Activated CD4-positive, alpha-beta T cell treated with anti-CD3 and anti-CD28 coated beads, Interleukin-2, amount 10 ng/mL, durations not matched to agents 7 days and 5 days (primary cell): ENCODE measurements at regions not wholly inside any gene's neighbourhood (a gene's known extent, or its start where the extent isn't known, plus 50 kb on each side); places are given as distances from the start of the nearest gene placed in this dataset.

Experiments
- CTCF ChIA-PET: fragments of 350-600 bp; sonication (Branson Sonifier 250); formaldehyde crosslinking; loops from one replicate; lab custom pipeline; 2021; ENCODE audit warnings: antibody characterized with exemption; lab: Charles Lee
- POLR2A ChIA-PET: fragments of 350-600 bp; sonication (Branson Sonifier 250); formaldehyde crosslinking; loops from one replicate; lab custom pipeline; 2021; ENCODE audit warnings: antibody characterized with exemption; lab: Charles Lee
- DNase-seq: peaks from one replicate; pipeline ENCODE4 v3.0.0-alpha.2; 2020
- H3K27ac Mint-ChIP-seq: one replicate; pipeline ENCODE4 v1.8.0; 2021; ENCODE audit warnings: mild to moderate bottlenecking, moderate library complexity, mixed read lengths
- H3K27me3 Mint-ChIP-seq: one replicate; pipeline ENCODE4 v1.8.0; 2021; ENCODE audit warnings: mixed read lengths
- H3K36me3 Mint-ChIP-seq: one replicate; pipeline ENCODE4 v1.8.0; 2021; ENCODE audit warnings: low read depth, mixed read lengths
- H3K4me1 Mint-ChIP-seq: one replicate; pipeline ENCODE4 v1.8.0; 2021; ENCODE audit warnings: mixed read lengths
- H3K4me3 Mint-ChIP-seq: one replicate; pipeline ENCODE4 v1.8.0; 2021; ENCODE audit warnings: mild to moderate bottlenecking, moderate library complexity, mixed read lengths
- H3K9me3 Mint-ChIP-seq: one replicate; pipeline ENCODE4 v1.8.0; 2021; ENCODE audit warnings: mixed read lengths

DNA sequence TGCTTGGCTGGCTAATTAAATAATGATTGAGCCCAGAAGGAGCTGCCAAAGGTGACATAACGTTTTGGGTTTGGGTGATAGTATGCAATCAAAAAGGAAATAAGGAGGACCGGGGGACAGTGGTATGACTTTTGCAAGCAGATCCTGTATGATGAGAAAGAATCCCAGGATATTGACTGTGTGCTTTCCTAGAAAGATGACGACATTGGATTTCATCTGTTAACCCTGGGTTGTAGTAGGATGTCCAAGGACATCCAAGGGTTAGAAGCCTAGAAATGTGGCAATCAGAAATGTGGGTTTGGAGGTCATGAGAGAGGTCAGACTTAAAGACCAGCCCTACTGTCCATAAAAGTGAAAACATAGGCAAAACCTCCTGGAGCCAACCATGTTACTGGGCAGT lies 50.3 kb upstream of the HMHB1 start:
- H3K27me3 Mint-ChIP-seq = peaks cover 10% of the 10 kb centered on the region
- H3K27ac Mint-ChIP-seq = no peak overlapping the region
- no peaks in the 10 kb centered on the region for H3K36me3 Mint-ChIP-seq
- DNase-seq = no peak
- POLR2A ChIA-PET = no interaction called here
- CTCF ChIA-PET = no interaction called here
- H3K4me1 Mint-ChIP-seq = peaks cover 3% of the 10 kb centered on the region
- H3K9me3 Mint-ChIP-seq = no peaks in the 10 kb centered on the region
- H3K4me3 Mint-ChIP-seq = no peak overlapping the region

DNA sequence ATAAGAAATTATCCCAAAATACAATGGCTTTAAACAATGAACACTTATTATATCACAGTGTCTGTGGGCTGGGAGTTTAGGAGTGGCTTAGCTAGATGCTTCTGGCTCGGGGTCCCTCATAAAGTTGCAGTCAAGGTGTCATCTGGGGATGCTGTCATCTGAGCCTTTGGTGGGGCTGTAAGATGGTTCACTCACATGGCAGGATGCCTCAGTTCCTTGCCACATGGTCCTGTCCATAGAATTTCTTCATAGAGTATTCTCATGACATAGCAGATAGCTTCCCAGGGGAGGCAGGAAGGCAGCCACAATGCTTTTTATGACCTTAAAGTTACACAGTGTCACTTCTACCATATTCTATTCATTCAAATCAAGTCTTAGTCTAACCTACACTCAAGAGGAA lies 51.2 kb upstream of the HMHB1 start:
- CTCF ChIA-PET = no interaction called here
- no peak for DNase-seq
- POLR2A ChIA-PET = no interaction called here
- Mint-ChIP-seq H3K27ac (no peak overlapping the region), H3K4me1 (peaks cover 3% of the 10 kb centered on the region), H3K27me3 (peaks cover 7% of the 10 kb centered on the region), H3K9me3 (no peaks in the 10 kb centered on the region), H3K36me3 (no peaks in the 10 kb centered on the region), H3K4me3 (no peak overlapping the region)

DNA sequence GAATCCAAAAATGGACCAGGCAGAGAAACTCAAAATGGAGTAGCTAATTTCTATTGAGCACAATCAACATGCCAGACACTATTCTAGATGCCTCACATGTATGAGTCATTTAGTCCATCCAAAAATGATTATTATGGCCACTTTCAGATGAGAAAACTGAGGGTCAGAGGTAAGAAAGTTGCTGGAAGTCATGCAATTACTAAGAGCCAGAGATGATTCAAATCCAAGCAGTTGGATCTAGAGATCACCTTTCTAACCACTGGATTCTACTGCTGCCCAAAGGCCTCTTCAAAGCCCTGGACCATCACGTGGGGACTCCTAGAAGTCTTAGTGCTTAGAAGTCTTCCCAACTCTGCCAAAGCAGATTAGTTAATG lies 51.8 kb upstream of the HMHB1 start:
- no peaks in the 10 kb centered on the region for H3K9me3 Mint-ChIP-seq
- peaks cover 3% of the 10 kb centered on the region for H3K4me1 Mint-ChIP-seq
- DNase-seq = no peak
- peaks cover 7% of the 10 kb centered on the region for H3K27me3 Mint-ChIP-seq
- no peak overlapping the region for H3K27ac Mint-ChIP-seq
- CTCF ChIA-PET = no interaction called here
- no peaks in the 10 kb centered on the region for H3K36me3 Mint-ChIP-seq
- POLR2A ChIA-PET = no interaction called here
- H3K4me3 Mint-ChIP-seq = no peak overlapping the region

DNA sequence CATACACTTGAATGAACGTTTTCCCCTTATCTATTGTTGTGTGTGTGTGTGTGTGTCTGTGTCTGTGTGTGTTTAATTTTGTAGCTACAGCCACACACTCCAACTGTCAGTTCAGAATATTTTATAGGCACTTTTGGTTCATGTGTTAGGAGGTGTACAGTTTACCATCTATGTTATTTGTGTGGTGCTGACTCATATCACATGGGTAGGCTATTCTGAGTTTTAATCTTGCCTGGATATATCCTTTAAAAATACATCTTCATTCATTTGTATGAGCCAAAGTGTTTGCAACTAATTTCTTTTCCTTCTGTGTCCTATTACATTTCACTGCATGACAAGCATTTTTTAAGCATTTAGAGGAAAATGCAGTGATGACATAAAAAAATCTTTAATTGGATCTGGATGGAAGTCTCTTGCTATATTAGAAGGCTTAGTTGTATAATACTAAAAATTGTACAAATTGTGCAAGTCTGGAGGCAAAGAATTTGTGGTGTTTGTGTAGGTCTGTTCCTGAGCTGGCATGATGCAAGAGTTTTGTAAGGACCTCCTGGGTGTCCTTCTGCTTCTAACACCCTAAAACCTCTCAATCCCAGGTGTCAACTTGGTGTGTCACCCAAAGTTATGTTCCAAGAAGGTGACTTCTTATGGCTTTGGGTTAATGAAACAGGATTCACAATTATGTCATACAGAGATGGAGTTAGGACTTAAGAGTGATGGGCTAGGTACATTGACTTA lies 52.4 kb upstream of the HMHB1 start:
- POLR2A ChIA-PET = no interaction called here
- peaks cover 3% of the 10 kb centered on the region for H3K4me1 Mint-ChIP-seq
- H3K4me3 Mint-ChIP-seq = no peak overlapping the region
- H3K27ac Mint-ChIP-seq = no peak overlapping the region
- no peaks in the 10 kb centered on the region for H3K9me3 Mint-ChIP-seq
- CTCF ChIA-PET = interaction anchor here (1.0 kb wide), 1 partner anchor 10 kb away, joined by 3 read pairs; no protein-coding TSS in a partner anchor
- peaks cover 4% of the 10 kb centered on the region for H3K27me3 Mint-ChIP-seq
- no peak for DNase-seq
- H3K36me3 Mint-ChIP-seq = no peaks in the 10 kb centered on the region

DNA sequence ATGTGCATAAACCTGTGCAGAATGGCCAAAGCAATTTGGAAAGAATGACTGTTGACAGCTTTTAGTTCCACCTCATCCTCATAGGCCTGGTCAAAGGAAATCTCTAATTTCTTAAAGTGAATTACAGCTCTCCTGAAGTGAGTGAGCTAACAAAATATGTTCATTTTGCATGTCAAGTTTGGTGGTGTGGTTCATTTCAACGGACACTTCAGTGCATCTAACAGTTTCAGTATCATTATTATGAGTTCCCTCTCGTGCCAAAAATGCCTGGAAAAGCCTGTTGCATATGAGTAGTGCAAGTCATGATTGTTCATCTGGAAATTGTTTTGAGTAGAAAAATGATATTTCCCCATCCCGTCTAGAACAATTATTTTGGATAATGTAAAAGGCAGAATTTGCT lies 53.2 kb upstream of the HMHB1 start:
- no peaks in the 10 kb centered on the region for H3K9me3 Mint-ChIP-seq
- no peak for DNase-seq
- no peak overlapping the region for H3K4me3 Mint-ChIP-seq
- ChIA-PET POLR2A (no interaction called here), CTCF (interaction anchor here (0.6 to 1.2 kb wide), 3 partner anchors 10 to 656 kb away, joined by 3 read pairs; no protein-coding TSS in a partner anchor)
- H3K27ac Mint-ChIP-seq = no peak overlapping the region
- no peaks in the 10 kb centered on the region for H3K36me3 Mint-ChIP-seq
- no peaks in the 10 kb centered on the region for H3K27me3 Mint-ChIP-seq
- peaks cover 3% of the 10 kb centered on the region for H3K4me1 Mint-ChIP-seq

DNA sequence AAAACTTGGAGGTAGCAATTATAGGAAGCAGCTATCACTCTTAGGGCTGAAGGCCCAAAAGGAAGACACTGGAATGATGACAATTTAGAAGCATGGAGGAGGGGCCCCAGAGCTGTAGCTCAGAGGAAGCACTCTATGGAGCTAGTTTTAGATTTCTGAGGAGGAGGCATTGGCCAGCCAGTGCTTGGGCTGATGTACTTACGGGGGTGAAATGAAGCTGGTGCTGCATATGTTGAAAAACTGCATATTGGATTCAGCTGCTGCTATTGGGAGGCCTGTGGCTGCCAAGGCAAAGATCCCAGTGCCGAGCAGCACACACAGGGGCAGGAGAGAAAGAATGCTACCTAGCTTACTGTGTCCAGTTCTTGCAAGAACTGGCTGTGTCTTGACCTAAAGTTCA lies 53.9 kb upstream of the HMHB1 start:
- no peak overlapping the region for H3K4me3 Mint-ChIP-seq
- no peak overlapping the region for H3K27ac Mint-ChIP-seq
- no peaks in the 10 kb centered on the region for H3K9me3 Mint-ChIP-seq
- H3K27me3 Mint-ChIP-seq = no peaks in the 10 kb centered on the region
- ChIA-PET POLR2A (no interaction called here), CTCF (interaction anchor here (1.2 kb wide), 1 partner anchor 656 kb away, joined by 3 read pairs; no protein-coding TSS in a partner anchor)
- H3K4me1 Mint-ChIP-seq = peaks cover 3% of the 10 kb centered on the region
- DNase-seq = no peak
- no peaks in the 10 kb centered on the region for H3K36me3 Mint-ChIP-seq

DNA sequence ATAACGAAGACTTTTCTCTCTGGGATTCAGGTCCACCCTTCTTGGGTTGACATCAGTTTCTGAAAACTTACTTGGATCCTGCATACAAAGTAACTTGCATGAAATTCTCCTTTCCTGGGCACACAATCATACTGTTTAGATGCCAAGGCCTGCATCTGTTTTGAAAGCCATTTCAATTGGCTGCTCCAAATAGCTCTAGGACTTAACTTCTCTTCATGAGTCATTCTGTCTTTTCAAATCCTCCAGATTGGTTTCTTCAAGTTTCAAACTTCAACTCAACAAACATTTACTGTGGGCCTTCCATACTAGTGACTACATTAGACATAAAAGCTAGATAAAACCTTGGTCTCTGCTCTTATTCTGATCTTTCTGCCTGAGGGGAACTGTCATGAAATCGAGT lies 54.8 kb upstream of the HMHB1 start:
- CTCF ChIA-PET = interaction anchor here (0.5 kb wide), 1 partner anchor 23 kb away, joined by 3 read pairs; no protein-coding TSS in a partner anchor
- H3K27ac Mint-ChIP-seq = no peak overlapping the region

DNA sequence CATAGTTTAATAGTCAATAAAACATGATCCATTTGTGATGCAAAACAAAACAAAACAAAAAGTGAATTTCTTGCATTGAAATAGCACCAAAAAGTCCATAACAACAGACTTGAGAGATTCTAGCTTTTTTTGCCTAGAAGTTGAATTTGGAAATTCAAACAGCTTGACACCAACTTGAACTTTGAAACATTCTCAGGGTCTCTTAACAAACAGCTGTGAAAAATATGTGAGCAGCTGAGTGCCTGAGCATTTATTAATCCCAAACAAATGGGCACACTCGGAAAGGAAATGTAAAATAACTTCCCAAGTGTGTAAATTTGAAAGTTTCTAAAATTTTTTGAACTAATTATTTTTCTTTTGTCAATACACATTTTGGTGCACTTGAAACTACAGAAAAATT lies 56.0 kb upstream of the HMHB1 start:
- H3K4me1 Mint-ChIP-seq = peaks cover 3% of the 10 kb centered on the region
- H3K36me3 Mint-ChIP-seq = no peaks in the 10 kb centered on the region
- DNase-seq = no peak
- no peaks in the 10 kb centered on the region for H3K27me3 Mint-ChIP-seq
- CTCF ChIA-PET = no interaction called here
- H3K4me3 Mint-ChIP-seq = no peak overlapping the region
- no peaks in the 10 kb centered on the region for H3K9me3 Mint-ChIP-seq
- no peak overlapping the region for H3K27ac Mint-ChIP-seq
- POLR2A ChIA-PET = no interaction called here

More for the DNA sequence above, 54.8 kb upstream of the HMHB1 start:
- Mint-ChIP-seq H3K36me3 (no peaks in the 10 kb centered on the region), H3K27me3 (no peaks in the 10 kb centered on the region), H3K4me1 (peaks cover 3% of the 10 kb centered on the region), H3K4me3 (no peak overlapping the region), H3K9me3 (no peaks in the 10 kb centered on the region)
- POLR2A ChIA-PET = no interaction called here
- DNase-seq = no peak

DNA sequence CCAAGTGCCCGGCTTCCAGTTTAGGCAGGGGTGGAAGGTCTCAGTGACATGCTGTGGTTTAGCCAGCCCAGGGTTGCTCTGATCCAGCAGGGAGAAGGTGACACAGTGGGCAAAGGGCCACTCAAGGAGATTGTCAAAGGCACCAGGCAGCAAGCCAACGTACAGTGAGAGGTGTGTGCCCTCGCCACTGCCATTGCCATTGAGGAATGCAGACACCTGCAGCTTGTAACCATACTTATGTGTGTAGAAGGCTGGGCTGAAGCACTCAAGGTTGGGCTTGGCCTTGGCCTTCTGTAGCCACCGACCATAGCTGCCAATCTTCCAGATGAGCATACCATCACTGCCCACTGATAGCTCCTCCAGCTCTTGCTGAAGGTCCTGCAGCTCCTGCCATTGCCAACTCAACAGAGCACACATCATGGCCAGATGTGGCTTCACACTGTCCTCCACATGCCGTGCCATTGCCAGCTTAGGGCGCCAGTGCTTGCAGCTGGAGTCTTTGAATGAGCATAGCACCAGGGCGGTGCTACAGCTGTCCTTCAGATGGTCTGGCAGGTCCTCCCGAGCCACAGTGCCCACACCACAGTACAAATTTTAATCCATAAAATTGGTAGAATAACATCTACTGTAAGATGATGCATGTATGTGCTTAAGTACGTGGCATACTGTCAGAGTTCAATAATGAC lies 59.7 kb upstream of the HMHB1 start:
- H3K4me1 Mint-ChIP-seq = no peaks in the 10 kb centered on the region
- H3K27me3 Mint-ChIP-seq = no peaks in the 10 kb centered on the region
- ChIA-PET POLR2A (no interaction called here), CTCF (no interaction called here)
- no peak overlapping the region for H3K4me3 Mint-ChIP-seq
- H3K27ac Mint-ChIP-seq = no peak overlapping the region
- DNase-seq = no peak
- H3K36me3 Mint-ChIP-seq = no peaks in the 10 kb centered on the region
- no peaks in the 10 kb centered on the region for H3K9me3 Mint-ChIP-seq

DNA sequence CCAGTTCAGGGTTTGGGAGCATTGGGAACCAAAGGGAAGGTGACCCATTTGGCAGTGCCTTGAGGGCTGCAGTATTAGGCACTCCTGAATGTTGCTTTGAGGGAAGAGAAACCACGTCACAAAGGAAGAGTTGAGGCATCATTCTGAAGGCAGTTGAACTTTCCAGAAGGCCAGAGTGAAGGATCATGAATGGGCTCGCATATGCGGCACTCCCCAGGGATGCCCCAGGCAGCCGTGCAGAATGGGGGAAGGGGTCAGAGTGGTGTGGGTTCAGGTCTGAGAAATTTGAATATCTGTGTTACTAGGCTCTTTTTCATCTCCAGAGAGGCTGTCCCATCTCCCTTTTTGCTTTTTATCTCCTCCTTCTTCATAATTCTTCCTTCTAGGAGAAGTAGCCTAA lies 60.6 kb upstream of the HMHB1 start:
- no peaks in the 10 kb centered on the region for H3K27me3 Mint-ChIP-seq
- H3K36me3 Mint-ChIP-seq = no peaks in the 10 kb centered on the region
- no peaks in the 10 kb centered on the region for H3K9me3 Mint-ChIP-seq
- ChIA-PET CTCF (no interaction called here), POLR2A (no interaction called here)
- no peak overlapping the region for H3K4me3 Mint-ChIP-seq
- no peak overlapping the region for H3K27ac Mint-ChIP-seq
- H3K4me1 Mint-ChIP-seq = no peaks in the 10 kb centered on the region
- no peak for DNase-seq

DNA sequence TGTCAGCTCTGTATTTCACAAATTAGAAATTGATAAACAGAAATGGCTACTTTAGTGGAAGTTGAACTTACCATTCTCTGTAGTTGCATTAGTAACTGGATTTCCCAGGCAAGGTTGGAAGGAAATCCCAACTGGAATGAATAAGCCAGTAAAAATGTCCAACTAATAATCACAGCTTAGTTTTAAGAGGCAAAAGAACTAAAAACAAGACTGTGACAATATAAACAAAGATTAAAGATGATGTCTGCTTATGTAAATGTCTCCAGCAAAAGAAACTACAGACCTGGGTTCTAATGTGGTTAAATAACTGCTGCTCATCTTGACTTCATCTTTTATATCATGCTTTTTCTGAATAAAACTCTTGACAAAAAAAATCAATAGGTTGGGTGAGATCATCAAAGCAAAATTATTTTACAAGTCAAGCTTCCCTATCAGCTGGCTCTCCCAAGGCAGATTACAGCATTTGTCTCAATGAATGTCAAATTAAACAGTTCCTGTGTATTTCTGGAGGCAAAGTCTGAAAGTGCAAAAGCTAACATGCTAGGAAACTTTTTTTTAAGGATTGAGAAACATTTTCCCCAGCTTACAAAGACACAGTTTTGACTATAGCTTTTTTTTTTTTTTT lies 62.3 kb upstream of the HMHB1 start:
- Mint-ChIP-seq H3K27ac (no peak overlapping the region), H3K9me3 (peaks cover 2% of the 10 kb centered on the region), H3K4me3 (no peak overlapping the region), H3K36me3 (no peaks in the 10 kb centered on the region), H3K4me1 (no peaks in the 10 kb centered on the region), H3K27me3 (no peaks in the 10 kb centered on the region)
- CTCF ChIA-PET = interaction anchor here (1.5 kb wide), 1 partner anchor 9 kb away, joined by 3 read pairs; no protein-coding TSS in a partner anchor
- POLR2A ChIA-PET = no interaction called here
- no peak for DNase-seq

DNA sequence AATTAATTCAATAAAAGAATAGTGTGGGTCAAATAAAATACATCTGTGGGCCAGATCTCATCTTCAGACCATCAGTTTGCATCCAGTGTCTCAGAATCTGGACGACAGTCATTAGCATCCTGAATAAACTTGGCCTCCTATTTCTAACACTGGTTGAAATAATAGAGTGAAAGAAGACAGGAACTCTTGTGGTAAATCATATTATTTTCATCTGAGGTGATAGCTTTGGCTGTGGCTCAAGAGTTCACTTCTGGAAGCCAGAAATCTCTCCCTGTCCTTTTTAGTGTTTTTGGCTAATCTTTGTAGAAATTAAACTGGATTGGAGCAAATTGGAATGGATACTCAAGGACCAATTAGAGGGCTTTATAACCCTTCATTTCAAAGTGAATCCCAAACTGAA lies 63.4 kb upstream of the HMHB1 start:
- H3K27me3 Mint-ChIP-seq = no peaks in the 10 kb centered on the region
- DNase-seq = no peak
- CTCF ChIA-PET = interaction anchor here (1.5 kb wide), 1 partner anchor 10 kb away, joined by 3 read pairs; no protein-coding TSS in a partner anchor
- H3K9me3 Mint-ChIP-seq = peaks cover 2% of the 10 kb centered on the region
- POLR2A ChIA-PET = no interaction called here
- no peaks in the 10 kb centered on the region for H3K4me1 Mint-ChIP-seq
- H3K36me3 Mint-ChIP-seq = no peaks in the 10 kb centered on the region
- H3K27ac Mint-ChIP-seq = no peak overlapping the region
- no peak overlapping the region for H3K4me3 Mint-ChIP-seq

DNA sequence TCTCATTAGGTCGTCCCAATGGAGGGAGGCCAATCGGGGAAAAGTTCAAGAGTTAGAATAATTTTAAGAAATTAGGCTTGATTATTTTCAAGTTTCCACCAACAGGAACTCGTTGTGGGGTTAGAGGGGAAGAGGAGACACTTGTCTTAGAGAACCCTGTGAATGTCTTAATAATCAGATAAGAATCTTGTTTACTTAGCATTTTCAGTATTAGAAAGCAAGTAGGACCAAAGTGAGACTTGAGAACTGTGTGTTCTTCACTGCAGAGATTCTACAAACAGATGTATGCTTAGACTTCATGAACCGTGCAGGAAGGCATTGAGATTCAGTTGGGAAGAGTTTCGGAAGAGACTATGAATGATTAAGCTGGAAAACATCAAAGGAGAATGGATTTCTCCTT lies 69.0 kb upstream of the HMHB1 start:
- peaks cover 2% of the 10 kb centered on the region for H3K9me3 Mint-ChIP-seq
- no peak overlapping the region for H3K4me3 Mint-ChIP-seq
- H3K36me3 Mint-ChIP-seq = no peaks in the 10 kb centered on the region
- H3K4me1 Mint-ChIP-seq = peaks cover 4% of the 10 kb centered on the region
- POLR2A ChIA-PET = no interaction called here
- DNase-seq = no peak
- CTCF ChIA-PET = no interaction called here
- H3K27me3 Mint-ChIP-seq = no peaks in the 10 kb centered on the region
- H3K27ac Mint-ChIP-seq = no peak overlapping the region
